ENCODE measurements at regions not wholly inside any gene's neighbourhood (a gene's known extent, or its start where the extent isn't known, plus 50 kb on each side); places are given as distances from the start of the nearest gene placed in this dataset.

DNA sequence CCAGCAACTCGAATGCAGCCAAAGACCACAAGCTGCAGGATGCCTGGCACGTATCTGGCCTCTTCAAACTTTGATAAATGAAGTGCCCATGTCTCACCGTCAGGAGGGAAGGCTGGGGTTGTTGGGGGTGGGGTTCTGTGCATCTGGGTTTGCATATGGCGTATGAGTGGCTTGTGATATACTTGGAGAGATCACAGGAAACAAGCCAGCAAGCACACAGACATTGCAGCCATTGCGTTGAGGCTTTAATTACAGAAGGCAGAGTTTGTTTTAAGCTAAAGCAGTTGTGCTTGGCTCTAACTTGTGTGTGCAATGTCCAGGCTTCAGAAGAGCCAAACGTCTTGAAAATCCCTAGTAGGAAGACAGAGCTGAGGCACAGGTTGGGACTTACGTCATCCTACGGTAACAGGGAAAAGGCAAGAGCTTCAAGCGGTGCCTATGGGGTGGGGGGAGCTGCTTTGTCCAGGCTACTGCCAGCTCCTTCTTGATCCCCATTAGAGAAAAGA lies 109.2 kb downstream of the ASB7 start:
- TF ChIP-seq, protein P1, sequence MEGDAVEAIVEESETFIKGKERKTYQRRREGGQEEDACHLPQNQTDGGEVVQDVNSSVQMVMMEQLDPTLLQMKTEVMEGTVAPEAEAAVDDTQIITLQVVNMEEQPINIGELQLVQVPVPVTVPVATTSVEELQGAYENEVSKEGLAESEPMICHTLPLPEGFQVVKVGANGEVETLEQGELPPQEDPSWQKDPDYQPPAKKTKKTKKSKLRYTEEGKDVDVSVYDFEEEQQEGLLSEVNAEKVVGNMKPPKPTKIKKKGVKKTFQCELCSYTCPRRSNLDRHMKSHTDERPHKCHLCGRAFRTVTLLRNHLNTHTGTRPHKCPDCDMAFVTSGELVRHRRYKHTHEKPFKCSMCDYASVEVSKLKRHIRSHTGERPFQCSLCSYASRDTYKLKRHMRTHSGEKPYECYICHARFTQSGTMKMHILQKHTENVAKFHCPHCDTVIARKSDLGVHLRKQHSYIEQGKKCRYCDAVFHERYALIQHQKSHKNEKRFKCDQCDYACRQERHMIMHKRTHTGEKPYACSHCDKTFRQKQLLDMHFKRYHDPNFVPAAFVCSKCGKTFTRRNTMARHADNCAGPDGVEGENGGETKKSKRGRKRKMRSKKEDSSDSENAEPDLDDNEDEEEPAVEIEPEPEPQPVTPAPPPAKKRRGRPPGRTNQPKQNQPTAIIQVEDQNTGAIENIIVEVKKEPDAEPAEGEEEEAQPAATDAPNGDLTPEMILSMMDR (IDR thresholded peaks at IDR 0.05), result no peak
- no peak for TF ChIP-seq POLR2A (IDR thresholded peaks at IDR 0.05)

All from ovary (tissue), 3 donors.